ENCODE measurements at regions not wholly inside any gene's neighbourhood (a gene's known extent, or its start where the extent isn't known, plus 50 kb on each side); places are given as distances from the start of the nearest gene placed in this dataset.

DNA sequence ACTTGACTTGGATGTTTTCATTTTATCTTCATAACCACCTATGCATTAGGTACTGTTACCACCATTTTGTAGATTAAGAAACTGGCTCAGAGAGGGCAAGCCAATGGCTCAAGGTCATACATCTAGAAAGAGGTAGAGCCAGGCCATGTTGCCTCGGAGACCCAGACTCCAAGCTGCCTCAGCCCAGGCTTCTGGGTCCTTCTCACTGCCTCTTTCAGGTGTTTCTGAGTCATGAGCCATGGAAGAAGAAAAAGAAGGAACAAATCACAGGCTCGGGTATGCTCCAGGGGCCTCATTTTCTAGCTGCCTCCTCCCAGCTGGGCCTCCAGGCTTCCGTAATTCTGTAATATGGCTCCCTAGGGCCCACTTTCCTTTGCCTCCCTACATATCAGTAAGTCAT is 226.5 kb upstream of the TOPAZ1 start:
- TF ChIP-seq, protein P1, sequence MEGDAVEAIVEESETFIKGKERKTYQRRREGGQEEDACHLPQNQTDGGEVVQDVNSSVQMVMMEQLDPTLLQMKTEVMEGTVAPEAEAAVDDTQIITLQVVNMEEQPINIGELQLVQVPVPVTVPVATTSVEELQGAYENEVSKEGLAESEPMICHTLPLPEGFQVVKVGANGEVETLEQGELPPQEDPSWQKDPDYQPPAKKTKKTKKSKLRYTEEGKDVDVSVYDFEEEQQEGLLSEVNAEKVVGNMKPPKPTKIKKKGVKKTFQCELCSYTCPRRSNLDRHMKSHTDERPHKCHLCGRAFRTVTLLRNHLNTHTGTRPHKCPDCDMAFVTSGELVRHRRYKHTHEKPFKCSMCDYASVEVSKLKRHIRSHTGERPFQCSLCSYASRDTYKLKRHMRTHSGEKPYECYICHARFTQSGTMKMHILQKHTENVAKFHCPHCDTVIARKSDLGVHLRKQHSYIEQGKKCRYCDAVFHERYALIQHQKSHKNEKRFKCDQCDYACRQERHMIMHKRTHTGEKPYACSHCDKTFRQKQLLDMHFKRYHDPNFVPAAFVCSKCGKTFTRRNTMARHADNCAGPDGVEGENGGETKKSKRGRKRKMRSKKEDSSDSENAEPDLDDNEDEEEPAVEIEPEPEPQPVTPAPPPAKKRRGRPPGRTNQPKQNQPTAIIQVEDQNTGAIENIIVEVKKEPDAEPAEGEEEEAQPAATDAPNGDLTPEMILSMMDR (IDR thresholded peaks at IDR 0.05) = no peak
- no peak for TF ChIP-seq POLR2A (IDR thresholded peaks at IDR 0.05)
